ENCODE measurements at regions not wholly inside any gene's neighbourhood (a gene's known extent, or its start where the extent isn't known, plus 50 kb on each side); places are given as distances from the start of the nearest gene placed in this dataset.

DNA sequence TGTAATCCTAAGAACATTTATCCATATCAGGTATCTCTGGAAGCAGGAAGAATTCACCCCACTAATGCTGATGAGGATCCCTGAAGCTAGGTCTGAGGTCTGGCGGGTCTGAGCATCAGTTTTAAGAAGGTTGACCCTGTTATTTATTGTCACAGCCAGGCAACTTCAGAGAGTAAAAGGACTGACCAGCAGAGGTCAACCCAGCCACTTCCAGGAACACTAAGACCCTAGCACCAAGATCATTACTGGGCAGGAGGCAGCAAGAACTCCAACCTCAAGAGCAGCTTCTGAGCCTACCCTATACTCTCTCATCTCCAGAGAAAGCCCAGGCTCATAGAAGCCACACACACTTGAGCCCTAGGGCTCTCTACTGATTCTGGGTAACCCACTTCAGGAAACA, 901.4 kb downstream of the DCDC2C start:
- no peak for DNase-seq

GRCh38 chr2:4618141-4618540, 914.8 kb downstream of the DCDC2C start:
- DNase-seq: no peak

- DNase-seq: no peak
Observed at GRCh38 chr2:4618630-4619228, 915.4 kb downstream of the DCDC2C start.

DNA sequence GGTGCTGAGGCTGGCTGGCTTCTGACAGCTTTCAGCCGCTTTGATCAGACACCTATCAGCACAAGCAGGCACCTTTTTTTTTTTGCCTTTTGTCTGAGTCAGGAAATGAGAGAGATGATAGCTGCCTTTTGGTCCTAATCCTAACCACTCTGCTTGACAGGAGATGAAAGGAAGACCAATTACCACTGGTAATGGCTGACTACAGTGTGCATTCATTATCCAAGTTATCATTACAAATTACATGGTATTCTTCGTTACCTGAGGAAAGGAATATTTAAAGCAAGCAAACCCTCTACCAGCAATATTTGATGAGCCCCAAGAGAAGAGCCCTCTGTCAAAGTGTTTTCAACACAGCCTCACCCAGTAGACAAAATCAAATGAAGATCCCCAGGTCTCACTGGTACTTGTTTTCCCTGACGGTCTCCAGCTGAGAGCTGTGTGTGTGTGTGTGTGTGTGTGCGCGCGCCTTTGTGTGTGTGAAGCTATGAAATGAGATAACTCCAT, 925.7 kb downstream of the DCDC2C start:
- no peak for DNase-seq

- no peak for DNase-seq
Observed at GRCh38 chr2:4635289-4635688, 931.9 kb downstream of the DCDC2C start.

- no peak for DNase-seq
Observed at GRCh38 chr2:4653991-4654390, 950.6 kb downstream of the DCDC2C start.

- no peak for DNase-seq
Observed at GRCh38 chr2:4656326-4656725, 953.0 kb downstream of the DCDC2C start.

- DNase-seq: no peak
Observed at GRCh38 chr2:4662161-4662779, 958.9 kb downstream of the DCDC2C start.

- no peak for DNase-seq
Observed at GRCh38 chr2:4668381-4668780, 965.0 kb downstream of the DCDC2C start.

DNA sequence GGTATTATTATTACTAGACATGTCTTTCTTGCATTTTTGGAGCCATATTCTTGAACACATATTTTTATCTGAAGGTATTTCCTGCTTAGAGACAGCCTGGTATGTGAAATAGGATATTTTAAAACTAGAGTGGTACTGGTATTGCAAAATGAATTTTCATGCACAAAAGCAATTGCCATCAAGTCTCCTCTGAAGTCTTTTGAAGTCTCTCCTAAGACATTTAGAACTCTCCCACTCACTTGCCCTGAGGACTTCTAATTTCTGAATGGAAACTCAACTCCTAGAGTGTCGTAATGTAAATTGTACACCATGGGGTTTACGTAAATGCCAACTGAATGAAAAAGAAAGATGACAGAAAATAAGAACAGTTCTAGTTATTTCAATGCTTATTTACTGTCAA, 967.0 kb downstream of the DCDC2C start:
- DNase-seq: no peak

- no peak for DNase-seq
Observed at GRCh38 chr2:4673025-4673489, 969.7 kb downstream of the DCDC2C start.

DNA sequence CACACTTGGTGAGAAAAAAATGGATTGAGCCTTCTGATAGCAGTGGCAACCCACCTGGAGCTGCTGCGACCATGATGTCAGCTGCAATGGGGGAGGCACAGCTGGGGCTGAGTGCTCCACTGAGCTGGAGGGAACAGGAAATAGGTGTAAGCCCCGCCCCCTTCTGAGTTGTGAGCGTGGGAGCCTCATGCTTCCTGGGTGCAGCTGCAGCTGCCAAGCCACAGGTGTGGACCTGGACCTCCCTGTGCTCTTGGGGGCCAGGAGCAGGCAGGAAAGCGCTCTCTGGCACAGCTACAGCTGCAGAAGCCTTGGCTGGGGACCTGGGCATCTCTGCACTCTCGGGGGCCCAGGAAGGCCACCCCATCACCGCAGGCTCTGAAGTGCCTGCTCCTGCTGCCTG, 970.6 kb downstream of the DCDC2C start:
- no peak for DNase-seq

DNA sequence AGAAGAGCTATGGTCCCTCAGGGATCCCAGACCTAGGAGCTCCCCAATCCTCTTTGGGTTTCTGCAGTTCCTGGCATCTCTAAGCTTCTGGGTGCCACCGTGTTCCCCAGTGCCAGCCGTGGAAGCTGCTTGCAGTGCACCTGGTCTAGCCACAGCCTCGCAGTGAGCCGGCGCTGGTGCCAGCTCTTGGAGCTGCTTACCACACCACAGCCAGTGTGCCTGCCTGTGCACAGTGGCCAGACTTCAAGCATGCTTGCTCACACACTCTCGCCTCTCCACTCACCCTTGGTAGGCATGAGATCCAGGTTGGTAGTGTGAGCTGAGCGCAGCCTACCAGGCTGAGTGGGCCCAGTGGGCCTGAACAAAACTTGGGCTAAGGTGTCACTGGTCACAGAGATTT, 971.9 kb downstream of the DCDC2C start:
- DNase-seq: no peak

DNA sequence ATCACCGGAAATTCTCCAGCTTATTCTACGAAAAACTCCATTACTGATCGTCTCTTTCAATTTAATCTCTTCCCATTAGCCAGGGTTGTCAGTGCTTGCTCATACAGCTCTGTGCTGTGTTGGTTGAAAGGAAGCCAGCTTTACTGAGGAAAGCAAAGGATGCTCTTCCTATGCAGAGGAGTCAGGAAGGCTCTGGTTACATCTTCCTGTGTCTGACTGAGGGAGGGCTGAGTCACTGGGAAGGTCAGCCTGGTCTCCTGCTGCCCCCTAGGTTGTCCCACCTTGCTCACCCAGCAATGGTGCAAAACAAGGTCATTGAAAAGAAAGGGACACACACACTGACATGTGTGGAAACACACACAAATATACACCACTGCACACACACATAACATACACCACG, 975.6 kb downstream of the DCDC2C start:
- no peak for DNase-seq

DNA sequence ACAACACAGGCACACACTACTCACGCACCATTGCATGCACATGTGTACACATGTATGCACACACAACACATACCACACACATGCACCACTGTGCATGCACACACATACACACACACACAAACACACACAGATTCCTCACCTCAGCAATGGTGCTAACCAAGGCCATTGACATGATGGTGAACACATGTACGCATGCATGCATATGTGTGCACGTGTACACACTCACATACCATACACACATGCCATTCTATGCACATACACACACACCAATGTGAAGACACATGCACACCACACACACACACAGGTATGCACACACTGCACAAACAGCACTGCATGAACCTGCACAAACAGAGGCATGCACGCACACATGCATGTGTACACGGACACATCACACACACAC, 976.0 kb downstream of the DCDC2C start:
- DNase-seq: no peak

- no peak for DNase-seq
Observed at GRCh38 chr2:4684921-4685320, 981.5 kb downstream of the DCDC2C start.

DNA sequence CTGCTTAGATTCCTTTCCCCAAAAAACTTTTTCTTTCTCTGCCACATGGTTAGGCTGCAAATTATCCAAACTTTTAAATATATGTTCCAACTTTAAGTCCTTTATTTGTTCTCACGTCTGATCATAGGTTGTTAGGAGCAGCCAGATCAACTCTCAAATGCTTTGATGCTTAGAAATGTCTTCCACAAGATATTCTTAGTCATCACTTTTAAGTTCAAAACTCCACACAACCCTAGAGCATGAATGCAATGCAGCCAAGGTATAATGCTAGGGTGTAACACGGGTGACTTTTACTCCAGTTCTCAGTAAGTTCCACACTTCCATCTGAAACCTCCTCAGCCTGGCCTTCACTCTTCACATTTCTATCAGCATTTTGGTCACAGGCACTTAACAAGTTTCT, 987.5 kb downstream of the DCDC2C start:
- no peak for DNase-seq

DNA sequence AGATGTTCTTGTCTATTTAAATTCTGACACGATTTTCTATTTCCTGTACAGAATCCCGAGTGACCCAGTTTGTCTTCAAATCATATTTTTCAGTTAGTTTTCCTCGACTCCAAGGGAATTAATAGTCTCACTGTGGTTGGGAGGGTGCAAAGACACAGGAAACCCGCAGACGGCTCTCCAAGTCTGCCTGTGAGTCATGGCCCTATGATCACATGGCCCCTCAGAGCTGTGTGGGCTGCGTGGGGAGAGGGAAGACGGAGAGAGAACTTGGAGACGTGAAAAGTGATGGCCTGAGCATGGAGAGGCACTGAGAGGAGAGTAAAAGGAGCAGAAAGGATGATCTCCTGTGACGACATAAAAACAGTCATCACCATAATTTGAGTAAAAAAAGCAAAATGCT, 989.9 kb downstream of the DCDC2C start:
- no peak for DNase-seq

- DNase-seq: no peak
Observed at GRCh38 chr2:4695281-4695861, 992.0 kb downstream of the DCDC2C start.

- DNase-seq: no peak
Observed at GRCh38 chr2:4715065-4715464, 977.1 kb upstream of the SOX11 start.

DNA sequence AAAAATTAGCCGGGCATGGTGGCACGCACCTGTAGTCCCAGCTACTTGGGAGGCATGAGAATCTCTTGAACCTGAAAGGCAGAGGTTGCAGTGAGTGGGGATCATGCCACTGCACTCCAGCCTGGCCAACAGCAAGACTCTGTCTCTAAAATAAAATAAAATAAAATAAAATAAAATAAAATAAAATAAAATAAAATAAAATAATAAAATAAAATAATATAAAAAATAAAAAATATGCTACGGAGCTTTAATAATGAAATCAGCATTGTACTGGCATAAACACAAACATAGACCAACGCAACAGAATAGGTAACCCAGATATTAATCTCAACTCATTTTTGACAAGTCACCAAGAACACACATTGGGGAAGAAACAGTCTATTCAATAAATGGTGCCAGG, 973.4 kb upstream of the SOX11 start:
- DNase-seq: no peak

- DNase-seq: no peak
Observed at GRCh38 chr2:4725618-4726017, 966.6 kb upstream of the SOX11 start.

GRCh38 chr2:4732560-4732959, 959.6 kb upstream of the SOX11 start:
- no peak for DNase-seq
